OCI-LY7 (cell line): ENCODE measurements at regions not wholly inside any gene's neighbourhood (a gene's known extent, or its start where the extent isn't known, plus 50 kb on each side); places are given as distances from the start of the nearest gene placed in this dataset.

ENCODE experiments used
- EZH2phosphoT487 ChIP-seq: fragments of 200-600 bp; sonication (generic); IDR thresholded peaks from 2 replicates; pipeline ENCODE4 v1.6.1; 2018; ENCODE audit warnings: low read depth, borderline replicate concordance, mild to moderate bottlenecking, mixed run types, antibody characterized with exemption, low read length, moderate library complexity, mixed read lengths
- TF ChIP-seq, protein P1 (sequence below): fragments of 200-600 bp; sonication (generic); conservative IDR thresholded peaks from 2 replicates; pipeline ENCODE4 v1.5.1; 2014; ENCODE audit warnings: mild to moderate bottlenecking, antibody characterized with exemption, low read length, moderate library complexity, mixed read lengths

DNA sequence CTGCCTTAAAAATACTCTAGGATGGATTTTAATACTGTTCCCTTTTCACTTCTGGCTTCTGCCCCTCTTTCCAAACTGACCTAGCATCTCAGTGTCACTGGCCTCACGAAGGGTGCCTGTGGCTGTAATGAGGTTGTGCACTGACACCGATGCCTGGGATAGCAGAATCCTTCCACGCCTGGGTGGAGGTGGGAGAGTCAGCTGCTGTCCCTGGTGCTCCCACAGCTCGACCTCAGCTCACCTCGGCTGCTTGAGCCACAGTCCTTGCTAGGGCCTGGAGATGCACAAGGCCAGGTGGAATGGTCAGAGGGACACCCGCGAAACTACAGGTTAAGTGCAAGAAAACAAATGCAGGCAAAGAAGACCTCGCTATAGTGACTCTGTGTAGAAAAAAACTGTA is 123.4 kb upstream of the ACBD5 start:
- TF ChIP-seq, protein P1, sequence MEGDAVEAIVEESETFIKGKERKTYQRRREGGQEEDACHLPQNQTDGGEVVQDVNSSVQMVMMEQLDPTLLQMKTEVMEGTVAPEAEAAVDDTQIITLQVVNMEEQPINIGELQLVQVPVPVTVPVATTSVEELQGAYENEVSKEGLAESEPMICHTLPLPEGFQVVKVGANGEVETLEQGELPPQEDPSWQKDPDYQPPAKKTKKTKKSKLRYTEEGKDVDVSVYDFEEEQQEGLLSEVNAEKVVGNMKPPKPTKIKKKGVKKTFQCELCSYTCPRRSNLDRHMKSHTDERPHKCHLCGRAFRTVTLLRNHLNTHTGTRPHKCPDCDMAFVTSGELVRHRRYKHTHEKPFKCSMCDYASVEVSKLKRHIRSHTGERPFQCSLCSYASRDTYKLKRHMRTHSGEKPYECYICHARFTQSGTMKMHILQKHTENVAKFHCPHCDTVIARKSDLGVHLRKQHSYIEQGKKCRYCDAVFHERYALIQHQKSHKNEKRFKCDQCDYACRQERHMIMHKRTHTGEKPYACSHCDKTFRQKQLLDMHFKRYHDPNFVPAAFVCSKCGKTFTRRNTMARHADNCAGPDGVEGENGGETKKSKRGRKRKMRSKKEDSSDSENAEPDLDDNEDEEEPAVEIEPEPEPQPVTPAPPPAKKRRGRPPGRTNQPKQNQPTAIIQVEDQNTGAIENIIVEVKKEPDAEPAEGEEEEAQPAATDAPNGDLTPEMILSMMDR = no peak
- no peak for TF ChIP-seq EZH2phosphoT487
